ENCODE measurements at regions not wholly inside any gene's neighbourhood (a gene's known extent, or its start where the extent isn't known, plus 50 kb on each side); places are given as distances from the start of the nearest gene placed in this dataset.

- Histone ChIP-seq H3K9me3 (ENCODE audit: control insufficient read depth in 1 of 2, low read length in 2 of 2) (no peaks in the 10 kb centered on the region), H3K4me3 (ENCODE audit: low read depth in 1 of 2, low read length in 2 of 2) (peak overlapping the region in 1 of 2 donors; percentile 57), H3K36me3 (ENCODE audit: control insufficient read depth in 1 of 2, insufficient read depth in 2 of 2, low read length in 2 of 2) (no peaks in the 10 kb centered on the region), H3K27me3 (ENCODE audit: low read depth, low read length) (peaks cover 55% of the 10 kb centered on the region), H3K27ac (ENCODE audit: low read length) (no peak overlapping the region), H3K4me1 (ENCODE audit: control insufficient read depth in 1 of 2, insufficient read depth in 2 of 2, low read length in 2 of 2) (peaks cover under 1 to 41% of the 10 kb centered on the region in 2 donors)
Observed at GRCh38 chr7:155371884-155372781, 74.5 kb downstream of the INSIG1 start.

- H3K27ac ChIP-seq (ENCODE audit: low read length), result no peak overlapping the region
- peaks cover 62% of the 10 kb centered on the region for H3K27me3 ChIP-seq (ENCODE audit: low read depth, low read length)
- no peaks in the 10 kb centered on the region for H3K9me3 ChIP-seq (ENCODE audit: control insufficient read depth in 1 of 2, low read length in 2 of 2)
- no peaks in the 10 kb centered on the region for H3K36me3 ChIP-seq (ENCODE audit: control insufficient read depth in 1 of 2, insufficient read depth in 2 of 2, low read length in 2 of 2)
- peaks cover 3 to 48% of the 10 kb centered on the region in 2 donors for H3K4me1 ChIP-seq (ENCODE audit: control insufficient read depth in 1 of 2, insufficient read depth in 2 of 2, low read length in 2 of 2)
- H3K4me3 ChIP-seq (ENCODE audit: low read depth in 1 of 2, low read length in 2 of 2), result peak overlapping the region; percentile 14 to 57
Observed at GRCh38 chr7:155372782-155373358, 75.2 kb downstream of the INSIG1 start.

GRCh38 chr7:155373359-155374273 is 75.9 kb downstream of the INSIG1 start:
- peaks cover 70% of the 10 kb centered on the region for H3K27me3 ChIP-seq (ENCODE audit: low read depth, low read length)
- H3K27ac ChIP-seq (ENCODE audit: low read length), result no peak overlapping the region
- H3K9me3 ChIP-seq (ENCODE audit: control insufficient read depth in 1 of 2, low read length in 2 of 2), result no peaks in the 10 kb centered on the region
- H3K36me3 ChIP-seq (ENCODE audit: control insufficient read depth in 1 of 2, insufficient read depth in 2 of 2, low read length in 2 of 2), result no peaks in the 10 kb centered on the region
- H3K4me3 ChIP-seq (ENCODE audit: low read depth in 1 of 2, low read length in 2 of 2), result peak overlapping the region; percentile 14 to 57
- peaks cover 3 to 53% of the 10 kb centered on the region in 2 donors for H3K4me1 ChIP-seq (ENCODE audit: control insufficient read depth in 1 of 2, insufficient read depth in 2 of 2, low read length in 2 of 2)

- Histone ChIP-seq H3K4me1 (ENCODE audit: control insufficient read depth in 1 of 2, insufficient read depth in 2 of 2, low read length in 2 of 2) (peaks cover 3 to 53% of the 10 kb centered on the region in 2 donors), H3K27ac (ENCODE audit: low read length) (no peak overlapping the region), H3K4me3 (ENCODE audit: low read depth in 1 of 2, low read length in 2 of 2) (peak overlapping the region in 1 of 2 donors; percentile 57), H3K9me3 (ENCODE audit: control insufficient read depth in 1 of 2, low read length in 2 of 2) (no peaks in the 10 kb centered on the region), H3K36me3 (ENCODE audit: control insufficient read depth in 1 of 2, insufficient read depth in 2 of 2, low read length in 2 of 2) (no peaks in the 10 kb centered on the region), H3K27me3 (ENCODE audit: low read depth, low read length) (peaks cover 79% of the 10 kb centered on the region)
Observed at GRCh38 chr7:155374276-155375252, 76.9 kb downstream of the INSIG1 start.

- H3K36me3 ChIP-seq (ENCODE audit: control insufficient read depth in 1 of 2, insufficient read depth in 2 of 2, low read length in 2 of 2), result no peaks in the 10 kb centered on the region
- H3K27ac ChIP-seq (ENCODE audit: low read length), result no peak overlapping the region
- H3K9me3 ChIP-seq (ENCODE audit: control insufficient read depth in 1 of 2, low read length in 2 of 2), result no peaks in the 10 kb centered on the region
- H3K27me3 ChIP-seq (ENCODE audit: low read depth, low read length), result peaks cover 88% of the 10 kb centered on the region
- peak overlapping the region in 1 of 2 donors; percentile 16 for H3K4me3 ChIP-seq (ENCODE audit: low read depth in 1 of 2, low read length in 2 of 2)
- H3K4me1 ChIP-seq (ENCODE audit: control insufficient read depth in 1 of 2, insufficient read depth in 2 of 2, low read length in 2 of 2), result peaks cover 8 to 58% of the 10 kb centered on the region in 2 donors
Observed at GRCh38 chr7:155375337-155376277, 77.9 kb downstream of the INSIG1 start.

- peaks cover 10 to 68% of the 10 kb centered on the region in 2 donors for H3K4me1 ChIP-seq (ENCODE audit: control insufficient read depth in 1 of 2, insufficient read depth in 2 of 2, low read length in 2 of 2)
- H3K36me3 ChIP-seq (ENCODE audit: control insufficient read depth in 1 of 2, insufficient read depth in 2 of 2, low read length in 2 of 2), result no peaks in the 10 kb centered on the region
- no peak overlapping the region for H3K27ac ChIP-seq (ENCODE audit: low read length)
Observed at GRCh38 chr7:155377071-155377837, 79.6 kb downstream of the INSIG1 start.

GRCh38 chr7:155377838-155378579 is 79.9 kb upstream of the EN2 start:
- Histone ChIP-seq H3K4me3 (ENCODE audit: low read depth in 1 of 2, low read length in 2 of 2) (peak overlapping the region in 1 of 2 donors; percentile 52), H3K4me1 (ENCODE audit: control insufficient read depth in 1 of 2, insufficient read depth in 2 of 2, low read length in 2 of 2) (peaks cover 10 to 65% of the 10 kb centered on the region in 2 donors)

More at GRCh38 chr7:155377071-155377837, 79.6 kb downstream of the INSIG1 start:
- H3K4me3 ChIP-seq (ENCODE audit: low read depth in 1 of 2, low read length in 2 of 2), result peak overlapping the region in 1 of 2 donors; percentile 52
- H3K27me3 ChIP-seq (ENCODE audit: low read depth, low read length), result peaks cover 91% of the 10 kb centered on the region
- H3K9me3 ChIP-seq (ENCODE audit: control insufficient read depth in 1 of 2, low read length in 2 of 2), result no peaks in the 10 kb centered on the region

GRCh38 chr7:155378580-155378934 is 79.4 kb upstream of the EN2 start:
- H3K4me3 ChIP-seq (ENCODE audit: low read depth in 1 of 2, low read length in 2 of 2), result no peak overlapping the region
- H3K36me3 ChIP-seq (ENCODE audit: control insufficient read depth in 1 of 2, insufficient read depth in 2 of 2, low read length in 2 of 2), result no peaks in the 10 kb centered on the region
- no peak overlapping the region for H3K27ac ChIP-seq (ENCODE audit: low read length)
- peaks cover 91% of the 10 kb centered on the region for H3K27me3 ChIP-seq (ENCODE audit: low read depth, low read length)
- H3K9me3 ChIP-seq (ENCODE audit: control insufficient read depth in 1 of 2, low read length in 2 of 2), result no peaks in the 10 kb centered on the region
- peaks cover 10 to 60% of the 10 kb centered on the region in 2 donors for H3K4me1 ChIP-seq (ENCODE audit: control insufficient read depth in 1 of 2, insufficient read depth in 2 of 2, low read length in 2 of 2)

More at GRCh38 chr7:155377838-155378579, 79.9 kb upstream of the EN2 start:
- H3K27me3 ChIP-seq (ENCODE audit: low read depth, low read length), result peaks cover 91% of the 10 kb centered on the region
- no peaks in the 10 kb centered on the region for H3K36me3 ChIP-seq (ENCODE audit: control insufficient read depth in 1 of 2, insufficient read depth in 2 of 2, low read length in 2 of 2)
- H3K27ac ChIP-seq (ENCODE audit: low read length), result no peak overlapping the region
- no peaks in the 10 kb centered on the region for H3K9me3 ChIP-seq (ENCODE audit: control insufficient read depth in 1 of 2, low read length in 2 of 2)
